GM19025 (cell line): ENCODE measurements at regions not wholly inside any gene's neighbourhood (a gene's known extent, or its start where the extent isn't known, plus 50 kb on each side); places are given as distances from the start of the nearest gene placed in this dataset.

ENCODE experiments used
- ATAC-seq: cut with Tn5 transposase; IDR thresholded peaks from one replicate; pipeline ENCODE4 v1.9.1; 2021; ENCODE audit warnings: mild to moderate bottlenecking, low read depth, moderate library complexity; ENCODE audit not compliant: unreplicated experiment

GRCh38 chr1:187408212-187409004 is 579.7 kb downstream of the PLA2G4A start:
- no peak for ATAC-seq

GRCh38 chr1:187409341-187409740 is 580.6 kb downstream of the PLA2G4A start:
- no peak for ATAC-seq

GRCh38 chr1:187411118-187411517 is 582.4 kb downstream of the PLA2G4A start:
- ATAC-seq: no peak

GRCh38 chr1:187413405-187414169 is 584.8 kb downstream of the PLA2G4A start:
- no peak for ATAC-seq

- no peak for ATAC-seq
These were observed 586.3 kb downstream of the PLA2G4A start for GRCh38 chr1:187415065-187415464.

- ATAC-seq: no peak
These were observed 588.8 kb downstream of the PLA2G4A start for GRCh38 chr1:187417520-187417919.

GRCh38 chr1:187433598-187433997 is 604.8 kb downstream of the PLA2G4A start:
- no peak for ATAC-seq

GRCh38 chr1:187442603-187443002 is 613.9 kb downstream of the PLA2G4A start:
- ATAC-seq: no peak

- ATAC-seq: no peak
These were observed 615.2 kb downstream of the PLA2G4A start for GRCh38 chr1:187443939-187444338.

- no peak for ATAC-seq
These were observed 616.3 kb downstream of the PLA2G4A start for GRCh38 chr1:187445066-187445465.

- no peak for ATAC-seq
These were observed 622.5 kb downstream of the PLA2G4A start for GRCh38 chr1:187451238-187451637.

- ATAC-seq: no peak
These were observed 625.3 kb downstream of the PLA2G4A start for GRCh38 chr1:187454010-187454409.

GRCh38 chr1:187456446-187456845 is 627.7 kb downstream of the PLA2G4A start:
- ATAC-seq: no peak

GRCh38 chr1:187460093-187460492 is 631.3 kb downstream of the PLA2G4A start:
- no peak for ATAC-seq

GRCh38 chr1:187464320-187464719 is 635.6 kb downstream of the PLA2G4A start:
- no peak for ATAC-seq

- ATAC-seq: no peak
These were observed 636.7 kb downstream of the PLA2G4A start for GRCh38 chr1:187465441-187465840.

GRCh38 chr1:187469836-187470235 is 641.1 kb downstream of the PLA2G4A start:
- ATAC-seq: no peak

- no peak for ATAC-seq
These were observed 642.8 kb downstream of the PLA2G4A start for GRCh38 chr1:187471555-187471954.

GRCh38 chr1:187474336-187474735 is 645.6 kb downstream of the PLA2G4A start:
- no peak for ATAC-seq

- ATAC-seq: no peak
These were observed 647.9 kb downstream of the PLA2G4A start for GRCh38 chr1:187476671-187477070.

GRCh38 chr1:187477103-187477502 is 648.4 kb downstream of the PLA2G4A start:
- no peak for ATAC-seq

GRCh38 chr1:187477535-187477934 is 648.8 kb downstream of the PLA2G4A start:
- no peak for ATAC-seq
